ENCODE measurements at regions not wholly inside any gene's neighbourhood (a gene's known extent, or its start where the extent isn't known, plus 50 kb on each side); places are given as distances from the start of the nearest gene placed in this dataset.

DNA sequence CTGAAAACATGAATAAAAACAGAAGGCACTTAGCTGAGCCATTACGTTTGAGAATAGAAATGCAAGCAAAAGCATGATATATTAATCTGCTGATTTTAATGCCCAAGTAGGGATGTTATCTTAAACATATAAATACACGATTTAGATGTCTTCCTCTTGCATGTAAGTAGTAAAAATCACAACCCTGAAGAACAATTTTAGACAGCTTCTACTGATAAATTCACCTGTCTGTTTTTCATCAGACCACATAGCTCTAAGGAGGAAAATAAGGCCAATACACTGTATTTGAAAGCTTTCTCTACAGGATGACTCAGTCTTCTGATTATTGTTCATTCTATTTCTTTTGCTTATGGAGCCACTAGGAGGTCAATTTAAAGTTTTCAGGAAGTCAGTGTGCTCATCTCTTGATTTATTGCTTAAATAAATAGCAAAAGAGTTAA lies 210.9 kb upstream of the CHRM2 start:
- TF ChIP-seq, protein P1, sequence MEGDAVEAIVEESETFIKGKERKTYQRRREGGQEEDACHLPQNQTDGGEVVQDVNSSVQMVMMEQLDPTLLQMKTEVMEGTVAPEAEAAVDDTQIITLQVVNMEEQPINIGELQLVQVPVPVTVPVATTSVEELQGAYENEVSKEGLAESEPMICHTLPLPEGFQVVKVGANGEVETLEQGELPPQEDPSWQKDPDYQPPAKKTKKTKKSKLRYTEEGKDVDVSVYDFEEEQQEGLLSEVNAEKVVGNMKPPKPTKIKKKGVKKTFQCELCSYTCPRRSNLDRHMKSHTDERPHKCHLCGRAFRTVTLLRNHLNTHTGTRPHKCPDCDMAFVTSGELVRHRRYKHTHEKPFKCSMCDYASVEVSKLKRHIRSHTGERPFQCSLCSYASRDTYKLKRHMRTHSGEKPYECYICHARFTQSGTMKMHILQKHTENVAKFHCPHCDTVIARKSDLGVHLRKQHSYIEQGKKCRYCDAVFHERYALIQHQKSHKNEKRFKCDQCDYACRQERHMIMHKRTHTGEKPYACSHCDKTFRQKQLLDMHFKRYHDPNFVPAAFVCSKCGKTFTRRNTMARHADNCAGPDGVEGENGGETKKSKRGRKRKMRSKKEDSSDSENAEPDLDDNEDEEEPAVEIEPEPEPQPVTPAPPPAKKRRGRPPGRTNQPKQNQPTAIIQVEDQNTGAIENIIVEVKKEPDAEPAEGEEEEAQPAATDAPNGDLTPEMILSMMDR (IDR thresholded peaks at IDR 0.05): no peak
- TF ChIP-seq POLR2A (IDR thresholded peaks at IDR 0.05) (no peak), POLR2AphosphoS5 (IDR thresholded peaks at IDR 0.05) (no peak)

All from transverse colon (tissue), 4 donors.